Kidney (tissue), 13 donors: ENCODE measurements at regions not wholly inside any gene's neighbourhood (a gene's known extent, or its start where the extent isn't known, plus 50 kb on each side); places are given as distances from the start of the nearest gene placed in this dataset.
"Not testable (repeated sequence)": the region's sequence is repeated elsewhere in the genome, so short reads cannot be mapped to it uniquely, and the experiment has no call there.

Source experiments
- DNase-seq, 5 donors: peaks; one replicate each; pipeline ENCODE4 v3.0.0-alpha.2; 2013 to 2020
- FAIRE-seq: peaks from 2 replicates; lab custom pipeline; 2012; peaks lifted over from hg19 to GRCh38; lab: Jason Lieb, UNC
- H3K27ac ChIP-seq, 2 donors: one replicate each; pipeline ENCODE4 v1.7.0; 2013; ENCODE audit warnings: low read depth in 2 of 2, low read length in 2 of 2, inconsistent platforms in 1 of 2
- H3K27me3 ChIP-seq: one replicate; pipeline ENCODE4 v1.7.1; 2013; ENCODE audit warnings: low read length, inconsistent platforms; ENCODE audit not compliant: control insufficient read depth, insufficient read depth
- H3K36me3 ChIP-seq, 3 donors: one replicate each; pipeline versions ENCODE4 v1.7.0 to v1.7.1; 2013; ENCODE audit warnings: low read length in 3 of 3, control low read depth in 1 of 3, inconsistent platforms in 1 of 3; ENCODE audit not compliant: insufficient read depth in 3 of 3, control insufficient read depth in 2 of 3
- H3K4me1 ChIP-seq, 3 donors: one replicate each; pipeline versions ENCODE4 v1.7.0 to v1.7.1; 2013; ENCODE audit warnings: low read length in 3 of 3, inconsistent platforms in 1 of 3, low read depth in 1 of 3; ENCODE audit not compliant: control insufficient read depth in 2 of 3, insufficient read depth in 2 of 3
- H3K4me3 ChIP-seq, 3 donors: one replicate each; pipeline versions ENCODE4 v1.7.0 to v1.8.1; 2013; ENCODE audit warnings: low read length in 3 of 3, control low read depth in 1 of 3, inconsistent platforms in 1 of 3
- H3K9ac ChIP-seq, 3 donors: one replicate each; pipeline versions ENCODE4 v1.7.0 to v1.7.1; 2013; ENCODE audit warnings: low read length in 3 of 3, control low read depth in 1 of 3, inconsistent platforms in 1 of 3
- H3K9me3 ChIP-seq, 3 donors: one replicate each; pipeline versions ENCODE4 v1.7.0 to v1.7.1; 2013; ENCODE audit warnings: low read length in 3 of 3, control low read depth in 1 of 3, inconsistent platforms in 1 of 3; ENCODE audit not compliant: control insufficient read depth in 2 of 3, insufficient read depth in 1 of 3
- intact Hi-C: fragments of 100-400 bp; cut with DNase I; formaldehyde crosslinking; loops from one replicate; pipeline ENCODE4 v1.11.1; 2022
- TF ChIP-seq, protein P1 (sequence below): IDR thresholded peaks from 3 replicates; pipeline ENCODE4 v1.5.1; 2012; ENCODE audit warnings: mild to moderate bottlenecking, moderate library complexity, borderline replicate concordance; ENCODE audit not compliant: insufficient read depth; ENCODE audit errors: extremely low read depth
- donor health status: control.
- donor health status: control.
- donor health status: control.
- donor health status: control.
- donor health status: control.
- donor health status: DM: yes; HTN: yes; CAD: no.
- donor health status: Normal renal cell carcinoma (clear cell type).

DNA sequence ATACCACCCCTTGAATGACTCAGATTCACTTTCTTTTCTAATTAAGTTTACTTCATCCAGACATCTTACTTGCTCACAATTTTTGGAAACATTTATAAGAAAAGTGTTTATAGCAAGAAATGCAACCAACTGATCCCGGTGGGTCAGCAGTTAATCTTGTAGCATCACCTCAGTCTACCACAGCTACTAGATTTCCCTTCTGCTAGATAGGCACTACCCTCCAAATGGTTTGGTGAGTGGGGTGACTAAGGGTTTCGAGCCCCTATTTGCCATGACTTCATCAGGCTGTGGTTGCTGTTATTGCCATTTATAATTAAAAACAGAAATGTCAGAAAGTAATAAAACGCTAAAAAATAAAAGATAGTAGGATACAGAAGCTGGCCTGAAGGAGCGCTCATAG is 930.1 kb upstream of the GJE1 start:
- DNase-seq, result no peak
- H3K9ac ChIP-seq, result no peak overlapping the region
- no peaks in the 10 kb centered on the region for H3K9me3 ChIP-seq
- no peaks in the 10 kb centered on the region for H3K4me1 ChIP-seq
- H3K27ac ChIP-seq, result no peak overlapping the region
- H3K27me3 ChIP-seq, result no peaks in the 10 kb centered on the region
- no peak for FAIRE-seq
- intact Hi-C loops, result no loop called here
- TF ChIP-seq, protein P1, sequence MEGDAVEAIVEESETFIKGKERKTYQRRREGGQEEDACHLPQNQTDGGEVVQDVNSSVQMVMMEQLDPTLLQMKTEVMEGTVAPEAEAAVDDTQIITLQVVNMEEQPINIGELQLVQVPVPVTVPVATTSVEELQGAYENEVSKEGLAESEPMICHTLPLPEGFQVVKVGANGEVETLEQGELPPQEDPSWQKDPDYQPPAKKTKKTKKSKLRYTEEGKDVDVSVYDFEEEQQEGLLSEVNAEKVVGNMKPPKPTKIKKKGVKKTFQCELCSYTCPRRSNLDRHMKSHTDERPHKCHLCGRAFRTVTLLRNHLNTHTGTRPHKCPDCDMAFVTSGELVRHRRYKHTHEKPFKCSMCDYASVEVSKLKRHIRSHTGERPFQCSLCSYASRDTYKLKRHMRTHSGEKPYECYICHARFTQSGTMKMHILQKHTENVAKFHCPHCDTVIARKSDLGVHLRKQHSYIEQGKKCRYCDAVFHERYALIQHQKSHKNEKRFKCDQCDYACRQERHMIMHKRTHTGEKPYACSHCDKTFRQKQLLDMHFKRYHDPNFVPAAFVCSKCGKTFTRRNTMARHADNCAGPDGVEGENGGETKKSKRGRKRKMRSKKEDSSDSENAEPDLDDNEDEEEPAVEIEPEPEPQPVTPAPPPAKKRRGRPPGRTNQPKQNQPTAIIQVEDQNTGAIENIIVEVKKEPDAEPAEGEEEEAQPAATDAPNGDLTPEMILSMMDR, result no peak
- no peak overlapping the region for H3K4me3 ChIP-seq
- no peaks in the 10 kb centered on the region for H3K36me3 ChIP-seq

DNA sequence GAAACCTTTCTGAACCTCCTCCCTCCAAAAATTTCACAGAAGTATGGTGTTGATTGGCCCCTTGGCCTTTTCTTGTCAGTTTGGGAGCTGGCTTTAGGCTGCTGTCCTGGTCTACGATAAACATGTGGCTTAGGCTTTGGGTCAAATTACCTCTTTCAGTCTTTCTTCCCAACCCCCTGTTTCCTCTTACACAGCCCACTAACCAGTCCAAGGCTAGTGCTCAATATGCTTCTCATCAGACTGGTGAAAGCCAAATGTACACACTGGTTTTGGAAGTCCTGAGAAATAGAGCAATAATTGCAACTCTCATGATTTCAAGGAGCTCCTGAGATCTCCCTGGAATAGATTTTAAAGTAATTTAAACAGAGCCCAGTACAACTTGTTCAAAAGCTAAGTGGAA is 933.7 kb upstream of the GJE1 start:
- H3K9me3 ChIP-seq, result no peaks in the 10 kb centered on the region
- no peaks in the 10 kb centered on the region for H3K36me3 ChIP-seq
- intact Hi-C loops, result no loop called here
- H3K27ac ChIP-seq, result no peak overlapping the region
- H3K4me1 ChIP-seq, result no peaks in the 10 kb centered on the region
- H3K4me3 ChIP-seq, result no peak overlapping the region
- no peak overlapping the region for H3K9ac ChIP-seq
- FAIRE-seq (no peak), DNase-seq (peak in 1 of 5 donors; percentile 22)
- TF ChIP-seq, protein P1, result no peak
- H3K27me3 ChIP-seq, result no peaks in the 10 kb centered on the region

DNA sequence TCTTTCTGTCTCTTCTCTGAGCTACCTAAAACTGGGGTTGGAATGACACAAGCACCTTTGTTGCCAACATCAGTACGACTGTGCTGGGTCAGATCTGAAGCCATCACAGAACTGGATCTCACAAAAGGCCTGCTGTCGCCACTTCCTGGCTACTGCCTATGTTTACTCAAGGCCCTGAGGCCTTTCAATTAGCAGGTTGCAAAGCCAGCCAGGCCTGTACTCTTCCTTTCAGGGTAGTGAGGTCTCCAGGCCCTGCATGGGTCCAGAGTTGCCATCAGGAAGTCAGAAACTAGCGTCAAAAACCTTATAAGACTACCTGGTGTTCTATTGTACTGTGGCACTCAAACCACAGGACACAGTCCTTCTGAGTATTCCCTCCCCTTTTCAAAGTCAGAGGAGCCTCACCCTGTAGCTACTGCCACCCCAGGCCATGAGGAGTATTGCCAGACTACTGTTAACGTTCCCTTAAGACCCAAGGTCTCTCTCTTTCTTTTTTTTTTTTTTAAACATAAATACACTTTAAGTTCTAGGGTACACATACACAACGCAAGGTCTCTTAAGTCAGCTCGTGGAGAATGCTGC is 937.4 kb upstream of the GJE1 start:
- H3K4me1 ChIP-seq, result no peaks in the 10 kb centered on the region
- FAIRE-seq, result no peak
- H3K4me3 ChIP-seq, result no peak overlapping the region
- no peak overlapping the region for H3K9ac ChIP-seq
- intact Hi-C loops, result no loop called here
- TF ChIP-seq, protein P1, result no peak
- H3K27me3 ChIP-seq, result no peaks in the 10 kb centered on the region
- no peak overlapping the region for H3K27ac ChIP-seq
- H3K9me3 ChIP-seq, result no peaks in the 10 kb centered on the region
- no peak for DNase-seq
- H3K36me3 ChIP-seq, result no peaks in the 10 kb centered on the region

DNA sequence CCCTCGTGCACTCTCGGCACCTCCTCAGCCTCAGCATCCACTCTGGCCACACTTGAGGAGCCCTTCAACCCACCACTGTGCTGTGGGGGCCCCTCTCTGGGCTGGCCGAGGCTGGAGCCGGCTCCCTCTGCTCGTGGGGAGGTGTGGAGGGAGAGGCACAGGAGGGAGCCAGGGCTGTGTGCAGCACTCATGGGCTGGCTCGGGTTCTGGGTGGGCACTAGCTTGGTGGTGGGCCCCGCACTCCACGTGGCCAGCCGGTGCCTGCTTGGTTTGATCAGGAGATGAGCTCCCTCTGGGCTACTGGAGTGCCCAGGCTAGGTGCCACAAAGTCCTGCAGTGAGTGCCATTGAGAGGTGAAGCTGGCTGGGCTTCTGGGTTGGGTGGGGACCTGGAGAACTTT is 949.4 kb upstream of the GJE1 start:
- FAIRE-seq, result no peak
- H3K27ac ChIP-seq, result no peak overlapping the region
- intact Hi-C loops, result no loop called here

DNA sequence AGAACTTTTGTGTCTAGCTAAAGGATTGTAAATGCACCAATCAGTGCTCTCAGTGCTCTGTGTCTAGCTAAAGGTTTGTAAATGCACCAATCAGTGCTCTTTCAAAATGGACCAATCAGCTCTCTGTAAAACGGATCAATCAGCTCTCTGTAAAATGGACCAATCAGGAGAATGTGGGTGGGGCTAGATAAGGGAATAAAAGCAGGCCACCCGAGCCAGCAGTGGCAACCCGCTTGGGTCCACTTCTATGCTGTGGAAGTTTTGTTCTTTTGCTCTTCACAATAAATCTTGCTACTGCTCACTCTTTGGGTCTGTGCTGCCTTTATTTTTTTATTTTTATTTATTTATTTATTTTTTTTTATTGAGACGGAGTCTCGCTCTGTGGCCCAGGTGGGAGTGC is 957.3 kb upstream of the GJE1 start:
- H3K36me3 ChIP-seq, H3K27ac ChIP-seq, FAIRE-seq, H3K9ac ChIP-seq, H3K27me3 ChIP-seq, H3K4me1 ChIP-seq, DNase-seq, H3K4me3 ChIP-seq, H3K9me3 ChIP-seq, intact Hi-C loops: not testable (repeated sequence)

More for the DNA sequence above, 949.4 kb upstream of the GJE1 start:
- H3K9me3 ChIP-seq, result peaks cover 0 to 5% (median 0%) of the 10 kb centered on the region in 3 donors
- peak in 1 of 5 donors; percentile 69 for DNase-seq
- H3K4me3 ChIP-seq, result no peak overlapping the region
- H3K4me1 ChIP-seq, result no peaks in the 10 kb centered on the region
- no peaks in the 10 kb centered on the region for H3K27me3 ChIP-seq
- H3K9ac ChIP-seq, result no peak overlapping the region
- H3K36me3 ChIP-seq, result no peaks in the 10 kb centered on the region
- TF ChIP-seq, protein P1, result no peak
